GM23248 (cell line): ENCODE measurements at regions not wholly inside any gene's neighbourhood (a gene's known extent, or its start where the extent isn't known, plus 50 kb on each side); places are given as distances from the start of the nearest gene placed in this dataset.

Source experiments
- EZH2 ChIP-seq: fragments of 200-600 bp; sonication (generic); IDR thresholded peaks from 2 replicates; pipeline ENCODE4 v1.6.1; 2018; ENCODE audit warnings: antibody characterized with exemption, mild to moderate bottlenecking; ENCODE audit not compliant: insufficient read depth, poor library complexity, severe bottlenecking
- EZH2phosphoT487 ChIP-seq: fragments of 200-600 bp; sonication (generic); IDR thresholded peaks from 2 replicates; pipeline ENCODE4 v1.6.1; 2018; ENCODE audit warnings: antibody characterized with exemption, moderate library complexity, mild to moderate bottlenecking, low read depth; ENCODE audit not compliant: insufficient read depth

DNA sequence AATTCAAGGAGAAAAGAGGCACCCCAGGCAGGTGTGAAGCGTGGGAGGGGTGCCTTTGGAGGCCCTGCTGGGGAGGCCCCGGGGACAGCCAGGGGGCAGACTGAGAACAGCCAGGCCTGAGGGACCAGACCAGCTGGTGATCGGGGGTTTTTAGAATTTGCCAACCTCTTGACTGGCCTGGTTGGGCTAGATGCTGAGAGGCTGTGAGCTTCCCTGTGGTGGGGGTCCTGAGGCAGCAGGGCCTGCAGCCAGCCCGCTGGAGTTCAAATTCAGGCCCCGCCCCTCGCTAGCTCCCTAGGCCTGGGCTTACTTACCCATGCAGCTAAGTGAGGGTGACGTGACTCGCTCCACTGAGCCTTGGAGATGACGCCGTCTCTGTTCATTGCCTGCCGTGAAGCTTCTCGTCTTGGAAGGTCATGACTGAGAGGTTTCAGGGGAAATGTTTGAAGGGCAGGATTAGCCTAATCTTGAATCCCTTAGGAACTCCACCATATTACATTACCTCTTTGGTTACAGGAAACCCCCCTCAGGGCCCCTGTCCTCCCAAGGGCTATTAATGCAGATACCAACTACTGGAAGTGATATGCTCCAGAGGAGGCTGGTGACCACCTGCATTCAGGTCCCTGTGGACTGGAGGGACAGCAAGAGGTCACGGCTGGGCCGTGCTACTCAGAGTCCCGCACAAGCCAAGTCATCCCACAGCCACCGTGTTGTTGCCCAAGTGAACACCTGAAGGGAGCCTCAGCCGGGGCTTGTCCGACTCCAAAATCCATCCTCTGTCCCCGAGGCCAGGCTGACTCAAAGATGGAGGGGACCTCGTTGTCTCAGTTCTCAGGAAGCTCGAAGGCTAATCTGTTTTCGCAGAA lies 73.9 kb upstream of the DUSP22 start:
- no peak for TF ChIP-seq EZH2phosphoT487
- no peak for TF ChIP-seq EZH2
